NCI-H128 (cell line): ENCODE measurements at regions not wholly inside any gene's neighbourhood (a gene's known extent, or its start where the extent isn't known, plus 50 kb on each side); places are given as distances from the start of the nearest gene placed in this dataset.
A peak's percentile ranks its signal among the peaks of the same experiment; 100 is the strongest.
"Not testable (repeated sequence)": the region's sequence is repeated elsewhere in the genome, so short reads cannot be mapped to it uniquely, and the experiment has no call there.

ENCODE experiments used
- DNase-seq: peaks from one replicate; lab custom pipeline; 2025; ENCODE audit not compliant: unreplicated experiment; lab: John Stamatoyannopoulos, UW

- DNase-seq = no peak
Measured at GRCh38 chr10:101280511-101280910, 51.2 kb upstream of the LBX1 start.

GRCh38 chr10:101280921-101281320 is 51.7 kb upstream of the LBX1 start:
- not testable (repeated sequence) for DNase-seq

GRCh38 chr10:101282947-101283346 is 53.7 kb upstream of the LBX1 start:
- no peak for DNase-seq

DNA sequence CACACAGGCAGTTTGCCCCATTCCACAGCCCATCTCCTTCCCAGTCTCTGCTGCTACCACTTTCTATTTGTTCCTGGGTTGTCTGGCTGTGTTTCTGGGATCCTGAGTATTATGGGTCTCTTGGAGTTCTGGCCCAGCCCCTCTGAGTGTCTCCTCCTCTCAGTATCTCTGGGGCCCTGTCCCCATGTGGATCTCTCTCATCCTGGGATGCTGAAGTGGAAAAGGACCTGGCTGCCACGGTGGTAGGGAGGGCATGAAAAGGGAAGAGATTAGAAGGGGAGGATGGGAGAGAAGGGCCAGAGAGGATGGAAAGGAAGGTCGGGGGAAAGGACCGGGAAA is 54.5 kb upstream of the LBX1 start:
- DNase-seq = no peak

DNA sequence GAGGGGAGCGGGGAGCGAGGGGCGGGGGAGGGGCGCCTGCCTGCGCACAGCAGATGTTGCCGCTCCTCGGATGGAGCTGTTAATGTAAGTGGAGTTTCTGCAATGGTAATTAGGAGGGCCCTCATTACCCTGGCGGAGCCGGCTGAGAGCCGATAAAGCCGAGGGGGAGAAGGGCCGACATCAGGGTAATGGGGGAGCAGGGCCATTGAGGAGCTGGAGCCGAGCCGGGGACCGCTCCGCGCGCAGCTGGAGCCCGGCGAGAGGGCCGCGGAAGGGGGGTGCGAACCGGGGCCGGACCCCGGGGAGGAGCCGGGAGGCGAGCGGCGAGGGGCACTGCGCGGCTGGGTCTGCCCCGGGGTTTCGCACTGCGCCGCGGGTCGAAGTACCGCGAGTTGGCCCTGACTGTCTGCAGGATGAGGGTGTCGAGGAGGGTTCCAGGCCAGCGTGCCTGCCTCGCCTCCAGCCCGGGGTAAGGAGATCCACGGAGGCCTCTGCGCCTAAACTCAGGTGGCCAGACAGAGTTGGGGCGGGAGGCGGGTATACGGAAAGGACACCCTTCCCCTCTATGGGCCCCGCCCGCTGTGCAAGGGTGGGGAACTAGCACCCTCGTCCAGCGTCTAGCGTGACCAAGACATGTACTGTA is 55.0 kb upstream of the LBX1 start:
- no peak for DNase-seq

DNA sequence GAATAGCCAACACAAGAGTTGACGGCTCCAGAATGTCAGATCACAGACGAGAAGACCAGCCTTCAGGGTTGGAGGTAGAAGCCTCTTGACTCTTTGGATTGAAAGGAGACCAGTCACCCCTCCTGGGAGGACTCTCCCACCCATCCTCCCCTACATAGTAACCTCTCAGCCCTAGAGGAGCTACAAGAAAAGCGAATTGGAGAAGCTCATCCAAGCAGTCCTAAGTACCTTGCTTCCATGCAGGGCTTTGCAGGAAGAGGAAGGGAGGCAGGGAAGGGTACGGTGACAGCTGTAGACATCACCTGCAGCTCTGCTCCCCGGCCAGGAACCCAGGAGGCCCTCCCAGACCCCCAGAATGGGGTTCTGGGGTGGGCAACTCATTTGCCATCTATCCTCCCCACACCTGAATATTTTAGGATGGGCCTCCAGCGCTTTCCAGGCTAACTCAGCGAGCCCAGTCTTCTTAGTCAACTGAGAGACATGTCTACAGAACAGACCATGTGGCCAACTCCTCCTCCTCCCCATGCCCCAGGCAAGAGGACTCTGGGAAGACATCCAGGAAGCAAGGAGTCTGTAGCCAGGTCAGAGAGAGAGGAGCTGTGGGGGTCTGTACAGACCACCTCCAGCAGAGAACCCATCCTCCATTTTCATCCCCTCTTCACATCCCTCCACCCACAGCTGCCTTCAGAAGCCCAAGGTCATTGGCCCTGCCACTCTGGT is 55.6 kb upstream of the LBX1 start:
- no peak for DNase-seq

DNA sequence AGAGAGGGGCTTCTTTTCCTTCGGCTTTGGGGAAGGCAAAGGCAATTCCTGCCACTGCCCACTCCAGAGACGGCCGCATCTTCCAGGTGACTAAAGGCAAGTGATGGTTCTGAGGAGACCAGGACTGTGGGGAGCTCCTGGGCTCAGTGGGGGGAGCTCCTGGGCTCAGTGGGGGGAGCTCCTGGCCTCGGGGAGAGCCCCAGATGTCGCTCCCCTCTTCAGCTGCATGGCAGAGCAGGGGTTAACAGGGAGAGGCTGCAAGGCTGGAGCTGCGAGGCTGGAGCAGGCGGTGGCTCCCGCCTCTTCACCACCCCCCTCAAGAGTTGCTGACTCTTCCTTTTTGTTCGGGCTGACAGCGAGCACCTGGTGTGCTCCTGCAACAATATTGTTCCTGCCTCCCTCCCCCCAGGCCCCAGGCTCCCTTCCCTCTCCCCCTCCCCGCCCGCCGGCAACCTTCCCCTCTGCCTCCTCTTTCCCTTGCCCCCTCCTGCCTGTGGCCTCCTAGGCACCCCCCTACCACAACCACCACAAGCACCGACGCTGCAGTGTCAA is 56.3 kb upstream of the LBX1 start:
- DNase-seq = peak; percentile 20

- no peak for DNase-seq
Measured at GRCh38 chr10:101286248-101287046, 57.2 kb upstream of the LBX1 start.

DNA sequence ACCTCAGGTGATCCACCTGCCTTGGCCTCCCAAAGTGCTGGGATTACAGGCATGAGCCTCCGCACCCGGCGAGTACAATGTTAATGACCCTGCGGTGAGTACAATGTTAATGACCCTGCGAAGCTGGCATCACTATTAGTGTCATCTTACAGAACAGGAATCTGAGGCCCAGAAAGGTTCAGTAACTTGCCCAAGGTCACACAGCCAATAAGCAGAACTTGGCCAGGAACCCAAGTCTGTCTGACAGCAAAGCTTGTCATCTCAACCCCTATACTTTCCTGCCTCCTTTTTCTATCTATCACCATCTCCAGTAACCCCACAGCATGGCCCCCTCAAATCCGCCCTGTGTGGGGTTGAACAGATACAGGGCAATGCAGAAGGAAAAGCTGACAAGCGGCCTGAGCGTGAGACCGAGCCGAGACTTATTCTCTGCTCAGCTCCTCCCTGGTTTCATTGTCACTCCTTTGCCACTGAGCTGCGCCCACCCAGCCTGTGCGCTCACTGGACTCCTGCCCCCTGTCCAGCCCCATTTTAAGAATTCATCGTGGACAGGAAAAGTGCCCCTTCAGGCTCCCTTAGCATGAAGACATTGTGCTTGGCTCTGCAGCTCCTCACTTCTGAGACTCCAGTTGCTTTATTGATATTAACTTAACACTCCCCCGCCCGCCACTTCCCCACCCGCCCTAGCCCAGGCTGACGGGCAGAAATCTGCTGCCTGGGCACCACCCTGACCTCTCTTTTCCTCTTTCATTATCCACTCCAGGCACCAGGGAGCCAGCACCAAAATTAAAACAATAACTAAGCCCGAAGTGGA is 58.1 kb upstream of the LBX1 start:
- peak; percentile 19 for DNase-seq

DNA sequence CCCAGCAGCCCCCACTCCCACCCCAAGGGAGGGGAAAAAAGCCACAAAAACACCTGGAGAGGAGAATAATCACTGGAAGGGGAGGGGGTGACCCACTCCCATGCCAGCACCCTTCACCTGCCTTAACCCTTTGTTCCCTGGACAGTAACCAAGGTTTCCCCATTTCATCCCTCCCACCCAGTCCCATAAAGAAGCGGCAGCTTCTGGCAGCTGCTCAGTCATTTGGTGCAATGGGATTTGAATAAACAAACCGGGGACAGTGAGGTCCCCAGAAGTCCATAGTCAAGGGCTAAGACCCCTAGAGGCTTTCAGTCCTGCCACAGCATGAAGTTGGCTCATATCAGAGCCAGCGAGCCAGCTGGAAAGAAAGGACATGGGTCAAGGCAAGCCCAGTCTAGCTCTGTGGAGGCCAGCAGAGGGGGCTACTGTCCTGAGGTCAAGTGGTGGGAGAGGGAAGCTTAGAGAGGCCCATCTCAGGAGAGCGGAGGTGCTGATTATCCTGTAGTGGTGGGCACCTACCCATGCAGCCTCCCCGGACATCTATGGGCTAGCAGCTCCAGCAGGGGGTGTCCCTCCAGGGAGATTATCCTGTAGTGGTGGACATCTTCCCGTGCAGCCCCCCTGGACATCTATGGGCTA is 58.9 kb upstream of the LBX1 start:
- DNase-seq = no peak

DNA sequence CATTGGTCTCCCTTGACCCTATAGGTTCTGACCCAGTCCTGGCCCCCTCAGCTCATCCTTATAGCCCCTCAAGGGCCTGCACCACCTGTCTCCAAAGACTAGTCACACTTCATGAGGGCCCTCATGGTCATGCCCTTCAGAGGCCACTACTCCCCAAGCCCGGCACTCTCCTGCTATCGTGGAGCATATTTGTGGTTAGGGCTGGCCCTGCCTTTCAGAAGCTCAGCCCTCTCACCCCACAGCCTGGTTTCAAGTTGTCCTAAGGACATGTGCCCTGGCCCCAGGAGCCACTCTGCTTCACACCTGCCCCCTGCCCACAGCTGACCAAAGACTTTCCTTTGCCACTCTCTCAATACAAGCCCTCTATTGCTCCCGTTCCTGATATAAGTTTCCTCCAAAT is 60.3 kb upstream of the LBX1 start:
- DNase-seq = no peak

DNA sequence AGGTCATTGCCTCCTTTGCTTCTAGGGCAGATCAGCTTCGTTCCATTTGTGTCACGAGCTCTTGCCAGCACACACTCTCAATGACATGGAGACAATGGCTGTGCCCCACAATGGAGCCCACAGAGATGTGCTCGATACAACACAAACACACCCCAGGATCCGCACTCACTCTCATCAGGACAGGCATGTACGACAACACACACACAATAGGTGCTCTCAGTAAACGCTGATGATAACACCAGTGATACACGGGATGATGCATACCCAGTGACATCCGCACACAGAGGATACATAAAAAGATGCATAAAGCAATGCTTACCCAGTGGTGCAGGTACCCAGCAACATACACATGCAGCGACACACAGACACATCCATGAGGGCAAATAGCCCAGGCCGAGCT is 61.2 kb upstream of the LBX1 start:
- no peak for DNase-seq

DNA sequence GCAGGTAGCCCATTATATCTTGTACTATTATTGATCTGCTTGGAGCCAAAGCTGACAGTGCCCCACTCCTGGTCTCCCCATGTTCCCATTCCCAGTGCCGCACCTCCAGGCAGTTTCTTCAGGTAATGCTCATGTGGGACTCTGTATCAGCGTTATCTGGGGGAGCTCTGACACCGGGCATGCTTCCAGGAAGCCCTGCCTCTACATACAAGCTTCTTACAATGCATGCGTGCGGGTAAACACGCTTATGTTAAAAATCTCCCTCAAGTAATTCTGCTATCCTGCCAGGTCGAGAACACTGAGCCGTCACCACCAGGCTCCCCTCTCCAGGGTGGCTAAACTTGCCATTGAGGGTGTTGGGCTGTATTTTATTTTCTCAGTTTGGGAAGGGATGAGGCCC is 61.6 kb upstream of the LBX1 start:
- peak; percentile 3 for DNase-seq

- peak; percentile 68 for DNase-seq
Measured at GRCh38 chr10:101291331-101292193, 62.3 kb upstream of the LBX1 start.

- peak; percentile 18 for DNase-seq
Measured at GRCh38 chr10:101292194-101293006, 61.6 kb upstream of the BTRC start.

- DNase-seq = peak; percentile 7
Measured at GRCh38 chr10:101293007-101293723, 60.8 kb upstream of the BTRC start.

- DNase-seq = no peak
Measured at GRCh38 chr10:101294109-101294508, 59.9 kb upstream of the BTRC start.

GRCh38 chr10:101295261-101295660 is 58.7 kb upstream of the BTRC start:
- DNase-seq = no peak
